Stimulated activated CD4-positive, alpha-beta T cell treated with anti-CD3 and anti-CD28 coated beads, Interleukin-12 subunit alpha, Interleukin-12 subunit beta, amount 100 ng/mL, for 48 hours (primary cell): ENCODE measurements at regions not wholly inside any gene's neighbourhood (a gene's known extent, or its start where the extent isn't known, plus 50 kb on each side); places are given as distances from the start of the nearest gene placed in this dataset.

Source experiments
- DNase-seq, 3 donors: peaks; one replicate each; pipeline ENCODE4 v3.0.0-alpha.2; 2020; ENCODE audit warnings: low read depth in 2 of 3, low spot score in 1 of 3

- no peak for DNase-seq
These were observed 134.1 kb downstream of the SOX9 start for GRCh38 chr17:72254808-72255449.

GRCh38 chr17:72255481-72255880 lies 134.7 kb downstream of the SOX9 start:
- DNase-seq, result no peak

- no peak for DNase-seq
These were observed 137.9 kb downstream of the SOX9 start for GRCh38 chr17:72258711-72259110.

- DNase-seq, result no peak
These were observed 139.1 kb downstream of the SOX9 start for GRCh38 chr17:72259922-72260321.

GRCh38 chr17:72262766-72263165 lies 141.9 kb downstream of the SOX9 start:
- DNase-seq, result no peak

GRCh38 chr17:72264682-72265405 lies 144.0 kb downstream of the SOX9 start:
- DNase-seq, result no peak

- no peak for DNase-seq
These were observed 145.4 kb downstream of the SOX9 start for GRCh38 chr17:72266112-72266775.

- DNase-seq, result no peak
These were observed 146.8 kb downstream of the SOX9 start for GRCh38 chr17:72267601-72268000.

- DNase-seq, result no peak
These were observed 147.6 kb downstream of the SOX9 start for GRCh38 chr17:72268431-72268830.

- DNase-seq, result no peak
These were observed 149.6 kb downstream of the SOX9 start for GRCh38 chr17:72270273-72270924.

GRCh38 chr17:72271603-72272002 lies 150.8 kb downstream of the SOX9 start:
- no peak for DNase-seq

- DNase-seq, result no peak
These were observed 152.7 kb downstream of the SOX9 start for GRCh38 chr17:72273289-72274056.

GRCh38 chr17:72274614-72275013 lies 153.8 kb downstream of the SOX9 start:
- DNase-seq, result no peak

- DNase-seq, result no peak
These were observed 160.1 kb downstream of the SOX9 start for GRCh38 chr17:72280881-72281280.

- DNase-seq, result no peak
These were observed 161.7 kb downstream of the SOX9 start for GRCh38 chr17:72282439-72283029.

- no peak for DNase-seq
These were observed 164.0 kb downstream of the SOX9 start for GRCh38 chr17:72284806-72285205.

GRCh38 chr17:72287586-72287985 lies 166.8 kb downstream of the SOX9 start:
- DNase-seq, result no peak

- DNase-seq, result no peak
These were observed 173.7 kb downstream of the SOX9 start for GRCh38 chr17:72294487-72294893.

GRCh38 chr17:72295916-72296315 lies 175.1 kb downstream of the SOX9 start:
- no peak for DNase-seq

- DNase-seq, result no peak
These were observed 175.6 kb downstream of the SOX9 start for GRCh38 chr17:72296456-72296855.
